HepG2 (cell line): ENCODE measurements at regions not wholly inside any gene's neighbourhood (a gene's known extent, or its start where the extent isn't known, plus 50 kb on each side); places are given as distances from the start of the nearest gene placed in this dataset.
A peak's percentile ranks its signal among the peaks of the same experiment; 100 is the strongest.

Experiments
- ATAC-seq: fragments of 200-7000 bp; cut with Tn5 transposase; 3 replicates; pipeline ENCODE4 v1.9.1; 2020; ENCODE audit warnings: mild to moderate bottlenecking, moderate library complexity
- BruUV-seq: library from RNA; stranded (reverse); fragments of 400-500 nt; replicated peaks from 2 replicates; lab custom pipeline; 2021; lab: Mats Ljungman, UMichigan
- CTCF ChIA-PET: fragments of 300-600 bp; formaldehyde crosslinking; extraction: SDS; loops from one replicate; lab custom pipeline; 2021; ENCODE audit warnings: low total read pairs, inconsistent platforms, low intra/inter-chr PET ratio; lab: Yijun Ruan, JAX
- POLR2A ChIA-PET: fragments of 350-600 bp; sonication (Branson Sonifier 250); formaldehyde crosslinking; loops from one replicate; lab custom pipeline; 2020; ENCODE audit warnings: antibody characterized with exemption, inconsistent platforms; lab: Yijun Ruan, JAX
- DNase-seq: peaks from one replicate; pipeline ENCODE4 v3.0.0-alpha.2; 2015; ENCODE audit warnings: low spot score
- FAIRE-seq: peaks from 3 replicates; lab custom pipeline; 2011; peaks lifted over from hg19 to GRCh38; lab: Jason Lieb, UNC
- H2AFZ ChIP-seq: one replicate; pipeline ENCODE4 v1.6.1; 2011; ENCODE audit warnings: low read length, inconsistent platforms
- H3K27ac ChIP-seq: fragments of 300-600 bp; 3 replicates; pipeline ENCODE4 v1.8.0; 2011; ENCODE audit warnings: mixed run types, mild to moderate bottlenecking, mixed read lengths, low read length, inconsistent platforms; ENCODE audit not compliant: insufficient read depth; ENCODE audit errors: extremely low read length
- H3K27me3 ChIP-seq, 2 experiments: fragments of 200-600 bp in 1 of 2; 2 replicates in 1 of 2; 3 replicates in 1 of 2; pipeline versions ENCODE4 v1.6.0 to v1.8.0; 2011; ENCODE audit warnings: low read length in 2 of 2, mild to moderate bottlenecking in 2 of 2, moderate library complexity in 2 of 2, inconsistent platforms in 1 of 2; ENCODE audit not compliant: insufficient read depth in 2 of 2, control insufficient read depth in 1 of 2
- H3K36me3 ChIP-seq, 2 experiments: fragments of 200-600 bp in 1 of 2; replicated peaks in 1 of 2; 2 replicates in 1 of 2; 3 replicates in 1 of 2; pipeline versions ENCODE4 v1.5.1 to v1.8.0; 2011; ENCODE audit warnings: low read length in 2 of 2, inconsistent platforms in 1 of 2; ENCODE audit not compliant: insufficient read depth in 2 of 2, control insufficient read depth in 1 of 2
- H3K4me1 ChIP-seq: 2 replicates; pipeline ENCODE4 v1.5.1; 2012; ENCODE audit warnings: low read length, inconsistent platforms; ENCODE audit not compliant: insufficient read depth
- H3K4me2 ChIP-seq: 2 replicates; pipeline ENCODE4 v1.6.0; 2011; ENCODE audit warnings: low read depth, low read length, inconsistent platforms
- H3K4me3 ChIP-seq, 3 experiments: fragments of 200-600 bp in 1 of 3; sonication (generic), shearing (Covaris generic) in 1 of 3; replicated peaks in 1 of 3; 2 replicates each; pipeline ENCODE4 v1.5.1; 2011 to 2016; ENCODE audit warnings: low read length in 3 of 3, inconsistent platforms in 2 of 3, low read depth in 2 of 3, mild to moderate bottlenecking in 2 of 3, control low read depth in 1 of 3, mixed read lengths in 1 of 3; ENCODE audit not compliant: insufficient read depth in 1 of 3
- H3K79me2 ChIP-seq: one replicate; pipeline ENCODE4 v1.6.1; 2011; ENCODE audit warnings: low read length, inconsistent platforms; ENCODE audit not compliant: insufficient read depth
- H3K9ac ChIP-seq: 2 replicates; pipeline ENCODE4 v1.6.0; 2011; ENCODE audit warnings: mild to moderate bottlenecking, low read depth, low read length, inconsistent platforms; ENCODE audit not compliant: insufficient read depth
- H3K9me3 ChIP-seq: 2 replicates; pipeline ENCODE4 v1.5.1; 2012; ENCODE audit warnings: mild to moderate bottlenecking, low read length
- H4K20me1 ChIP-seq: 2 replicates; pipeline ENCODE4 v1.6.0; 2011; ENCODE audit warnings: inconsistent platforms, mild to moderate bottlenecking, low read length, moderate library complexity; ENCODE audit not compliant: insufficient read depth
- AKAP8 ChIP-seq: sonication (generic); formaldehyde crosslinking; IDR thresholded peaks from 2 replicates; pipeline ENCODE4 v1.5.1; 2020; ENCODE audit warnings: mild to moderate bottlenecking, missing genetic modification reagents
- ATAD3A ChIP-seq: sonication (generic); formaldehyde crosslinking; IDR thresholded peaks from 2 replicates; pipeline ENCODE4 v1.4.0; 2020; ENCODE audit warnings: missing genetic modification reagents
- CREB1 ChIP-seq, 2 experiments: fragments of 450-650 bp in 1 of 2; IDR thresholded peaks; 2 replicates each; pipeline ENCODE4 v1.6.1; 2016 to 2017; ENCODE audit warnings: control low read depth in 1 of 2, mild to moderate bottlenecking in 1 of 2, missing compliant biosample characterization in 1 of 2, missing genetic modification characterization in 1 of 2
- FOXC1 ChIP-seq: sonication (generic); formaldehyde crosslinking; IDR thresholded peaks from 2 replicates; pipeline ENCODE4 v1.8.0; 2022; ENCODE audit warnings: mild to moderate bottlenecking, missing genetic modification reagents, borderline replicate concordance
- HMG20A ChIP-seq: IDR thresholded peaks from 2 replicates; pipeline ENCODE4 v1.6.1; 2016; ENCODE audit warnings: borderline replicate concordance
- HOXA5 ChIP-seq: sonication (generic); formaldehyde crosslinking; IDR thresholded peaks from 2 replicates; pipeline ENCODE4 v1.4.0; 2020; ENCODE audit warnings: missing genetic modification reagents
- JUNB ChIP-seq: sonication (generic); formaldehyde crosslinking; IDR thresholded peaks from 2 replicates; pipeline ENCODE4 v1.8.0; 2022; ENCODE audit warnings: missing genetic modification reagents, mild to moderate bottlenecking, borderline replicate concordance
- MIXL1 ChIP-seq: IDR thresholded peaks from 2 replicates; pipeline ENCODE4 v1.6.1; 2016
- MLLT10 ChIP-seq: sonication (generic); formaldehyde crosslinking; IDR thresholded peaks from 2 replicates; pipeline ENCODE4 v1.4.0; 2020; ENCODE audit warnings: missing genetic modification reagents
- NFE2L2 ChIP-seq: fragments of 150-350 bp; IDR thresholded peaks from 2 replicates; pipeline ENCODE4 v1.6.1; 2014; ENCODE audit warnings: low read length
- PPARG ChIP-seq: conservative IDR thresholded peaks from 2 replicates; pipeline ENCODE4 v1.6.1; 2016; ENCODE audit warnings: missing biosample characterization, missing genetic modification reagents
- RXRB ChIP-seq: IDR thresholded peaks from 2 replicates; pipeline ENCODE4 v1.6.1; 2016; ENCODE audit warnings: borderline replicate concordance, missing genetic modification reagents, missing compliant biosample characterization
- SOX5 ChIP-seq: IDR thresholded peaks from 2 replicates; pipeline ENCODE4 v1.6.1; 2016; ENCODE audit warnings: borderline replicate concordance
- SOX6 ChIP-seq, 2 experiments: fragments of 450-650 bp in 1 of 2; sonication (generic) in 1 of 2; formaldehyde crosslinking in 1 of 2; IDR thresholded peaks; 2 replicates each; pipeline versions ENCODE4 v1.4.0 to v1.6.1; 2017 to 2020; ENCODE audit warnings: antibody characterized with exemption in 1 of 2, mild to moderate bottlenecking in 1 of 2, missing genetic modification reagents in 1 of 2
- WGBS: methylation state at CpG from one replicate; pipeline ENCODE4 v1.1.6; 2017; ENCODE audit warnings: low lambda C conversion rate; 5-methylcytosine and 5-hydroxymethylcytosine counted together
- in situ Hi-C: cut with HindIII; loops from 2 replicates; pipeline ENCODE4 v1.10.0; 2017; ENCODE audit warnings: low pct_unique_long_range_greater_than_20kb; ENCODE audit not compliant: extremely low pct_ligation_motif_present
- intact Hi-C: fragments of 100-400 bp; cut with micrococcal nuclease; formaldehyde crosslinking; loops from one replicate; pipeline ENCODE4 v1.10.0; 2022; ENCODE audit not compliant: unreplicated experiment
- TF ChIP-seq, protein P1 (sequence below): sonication (generic); formaldehyde crosslinking; IDR thresholded peaks from 2 replicates; pipeline ENCODE4 v1.4.0; 2020; ENCODE audit warnings: missing genetic modification reagents
- TF ChIP-seq, protein P2 (sequence below): IDR thresholded peaks from 2 replicates; pipeline ENCODE4 v1.6.1; 2012; ENCODE audit warnings: low read depth, low read length, improper control_type of control experiment
- TF ChIP-seq, protein P3 (sequence below): sonication (generic); formaldehyde crosslinking; IDR thresholded peaks from 2 replicates; pipeline ENCODE4 v1.5.0; 2020; ENCODE audit warnings: missing genetic modification reagents

DNA sequence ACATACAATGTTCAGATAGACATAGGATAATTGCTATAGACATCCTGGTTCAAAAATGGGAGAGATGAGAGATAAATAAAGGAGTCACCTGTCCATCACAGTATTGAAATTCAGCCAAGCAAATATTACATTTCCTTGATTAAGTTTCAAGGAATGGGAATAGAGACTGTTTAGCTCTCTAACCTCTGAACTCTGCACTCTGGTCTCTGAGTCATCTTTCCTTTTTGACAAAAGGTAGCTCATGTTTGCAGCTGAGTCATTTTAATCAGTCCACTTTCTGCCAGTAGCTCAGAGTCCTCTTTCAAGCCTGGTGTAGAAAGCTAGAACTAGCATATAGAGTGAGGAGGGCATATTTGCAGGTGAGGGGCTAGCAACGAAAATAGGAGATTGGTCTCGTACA is 51.4 kb upstream of the GJA8 start (continued):
- TF ChIP-seq JUNB (peak; percentile 83), RXRB (peak; percentile 34; the same call in 1 of the 2 replicates), SOX6 (IDR thresholded peaks at IDR 0.05) (no peak), SOX6 (CRISPR knock-in tag; IDR thresholded peaks at IDR 0.05) (peak; percentile 47; the same call in 1 of the 2 replicates), NFE2L2 (peak; percentile 66), SOX5 (CRISPR knock-in tag) (peak; percentile 28; the same call in 1 of the 2 replicates), CREB1 (IDR thresholded peaks at IDR 0.05) (no peak), CREB1 (CRISPR knock-in tag; IDR thresholded peaks at IDR 0.05) (peak; percentile 33; the same call in 1 of the 2 replicates), PPARG (CRISPR knock-in tag) (0 out of 2 replicates have a peak, but pooled peaks have one; percentile 41), MLLT10 (CRISPR knock-in tag) (no peak), MIXL1 (CRISPR knock-in tag) (0 out of 2 replicates have a peak, but pooled peaks have one; percentile 50), HMG20A (CRISPR knock-in tag) (peak; percentile 65; the same call in 1 of the 2 replicates)
- TF ChIP-seq, protein P1, sequence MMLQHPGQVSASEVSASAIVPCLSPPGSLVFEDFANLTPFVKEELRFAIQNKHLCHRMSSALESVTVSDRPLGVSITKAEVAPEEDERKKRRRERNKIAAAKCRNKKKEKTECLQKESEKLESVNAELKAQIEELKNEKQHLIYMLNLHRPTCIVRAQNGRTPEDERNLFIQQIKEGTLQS: peak; percentile 84
- TF ChIP-seq, all 625 proteins: peak for 41

DNA sequence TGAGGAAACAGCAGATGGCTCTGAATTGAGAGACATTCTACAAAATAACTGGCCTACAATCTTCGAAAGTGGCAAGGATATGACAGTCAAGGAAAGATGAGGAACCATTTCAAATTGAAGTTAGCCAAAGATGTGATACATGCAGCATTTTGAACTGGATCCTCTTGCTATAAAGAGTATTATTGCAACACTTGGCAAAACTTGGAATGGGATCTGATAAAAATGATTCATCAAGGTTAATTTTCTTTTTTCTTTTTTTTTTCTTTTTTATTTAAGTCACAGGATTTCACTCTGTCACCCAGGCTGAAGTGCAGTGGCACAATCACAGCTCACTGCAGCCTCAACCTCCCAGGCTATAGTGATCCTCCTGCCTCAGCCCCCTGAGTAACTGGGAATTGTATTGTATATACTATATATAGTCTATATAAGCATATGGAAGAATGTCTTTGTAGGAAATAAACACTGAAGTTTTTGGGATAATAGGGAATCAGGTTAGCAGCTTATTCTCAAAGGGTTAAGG is 49.8 kb upstream of the GJA8 start:
- WGBS: 71% methylated on average over 1 of the region's 1 CpG
- FAIRE-seq: no peak

More for the DNA sequence above, 49.8 kb upstream of the GJA8 start:
- ChIA-PET CTCF (no interaction called here), POLR2A (no interaction called here)
- H3K4me2 ChIP-seq: no peak overlapping the region
- no peak overlapping the region for H3K4me3 ChIP-seq
- DNase-seq (no peak), ATAC-seq (no peak)
- H4K20me1 ChIP-seq: no peaks in the 10 kb centered on the region
- no peaks in the 10 kb centered on the region for H3K9me3 ChIP-seq
- no peak overlapping the region for H3K9ac ChIP-seq
- H3K36me3 ChIP-seq: no peaks in the 10 kb centered on the region
- intact Hi-C loops: no loop called here
- H3K27ac ChIP-seq: no peak overlapping the region
- in situ Hi-C loops: no loop called here
- BruUV-seq: no TSS peak
- no peaks in the 10 kb centered on the region for H3K79me2 ChIP-seq
- peaks cover 28% of the 10 kb centered on the region for H3K4me1 ChIP-seq
- TF ChIP-seq, protein P2, sequence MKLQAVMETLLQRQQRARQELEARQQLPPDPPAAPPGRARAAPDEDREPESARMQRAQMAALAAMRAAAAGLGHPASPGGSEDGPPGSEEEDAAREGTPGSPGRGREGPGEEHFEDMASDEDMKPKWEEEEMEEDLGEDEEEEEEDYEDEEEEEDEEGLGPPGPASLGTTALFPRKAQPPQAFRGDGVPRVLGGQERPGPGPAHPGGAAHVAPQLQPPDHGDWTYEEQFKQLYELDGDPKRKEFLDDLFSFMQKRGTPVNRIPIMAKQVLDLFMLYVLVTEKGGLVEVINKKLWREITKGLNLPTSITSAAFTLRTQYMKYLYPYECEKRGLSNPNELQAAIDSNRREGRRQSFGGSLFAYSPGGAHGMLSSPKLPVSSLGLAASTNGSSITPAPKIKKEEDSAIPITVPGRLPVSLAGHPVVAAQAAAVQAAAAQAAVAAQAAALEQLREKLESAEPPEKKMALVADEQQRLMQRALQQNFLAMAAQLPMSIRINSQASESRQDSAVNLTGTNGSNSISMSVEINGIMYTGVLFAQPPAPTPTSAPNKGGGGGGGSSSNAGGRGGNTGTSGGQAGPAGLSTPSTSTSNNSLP: no peak
- TF ChIP-seq ATAD3A (CRISPR knock-in tag): no peak
- TF ChIP-seq HOXA5 (CRISPR knock-in tag): no peak
- no peak for TF ChIP-seq FOXC1 (CRISPR knock-in tag)
- TF ChIP-seq, protein P3, sequence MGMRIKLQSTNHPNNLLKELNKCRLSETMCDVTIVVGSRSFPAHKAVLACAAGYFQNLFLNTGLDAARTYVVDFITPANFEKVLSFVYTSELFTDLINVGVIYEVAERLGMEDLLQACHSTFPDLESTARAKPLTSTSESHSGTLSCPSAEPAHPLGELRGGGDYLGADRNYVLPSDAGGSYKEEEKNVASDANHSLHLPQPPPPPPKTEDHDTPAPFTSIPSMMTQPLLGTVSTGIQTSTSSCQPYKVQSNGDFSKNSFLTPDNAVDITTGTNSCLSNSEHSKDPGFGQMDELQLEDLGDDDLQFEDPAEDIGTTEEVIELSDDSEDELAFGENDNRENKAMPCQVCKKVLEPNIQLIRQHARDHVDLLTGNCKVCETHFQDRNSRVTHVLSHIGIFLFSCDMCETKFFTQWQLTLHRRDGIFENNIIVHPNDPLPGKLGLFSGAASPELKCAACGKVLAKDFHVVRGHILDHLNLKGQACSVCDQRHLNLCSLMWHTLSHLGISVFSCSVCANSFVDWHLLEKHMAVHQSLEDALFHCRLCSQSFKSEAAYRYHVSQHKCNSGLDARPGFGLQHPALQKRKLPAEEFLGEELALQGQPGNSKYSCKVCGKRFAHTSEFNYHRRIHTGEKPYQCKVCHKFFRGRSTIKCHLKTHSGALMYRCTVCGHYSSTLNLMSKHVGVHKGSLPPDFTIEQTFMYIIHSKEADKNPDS (CRISPR knock-in tag): no peak
- no peak for TF ChIP-seq AKAP8 (CRISPR knock-in tag)
- H3K27me3 ChIP-seq: no peaks in the 10 kb centered on the region
- no peak overlapping the region for H2AFZ ChIP-seq
